Upper lobe of right lung (tissue), 1 donor: ENCODE measurements at regions not wholly inside any gene's neighbourhood (a gene's known extent, or its start where the extent isn't known, plus 50 kb on each side); places are given as distances from the start of the nearest gene placed in this dataset.

Experiments
- ATAC-seq: fragments of 200-7000 bp; cut with Tn5 transposase; one replicate; pipeline ENCODE4 v1.9.1; 2020; ENCODE audit warnings: mild to moderate bottlenecking, moderate library complexity
- DNase-seq: peaks from one replicate; pipeline ENCODE4 v3.0.0-alpha.2; 2020
- H3K27ac ChIP-seq: fragments of 200-600 bp; one replicate; pipeline ENCODE4 v1.8.0; 2022
- H3K27me3 ChIP-seq: fragments of 200-600 bp; one replicate; pipeline ENCODE4 v1.8.0; 2022; ENCODE audit warnings: mild to moderate bottlenecking
- H3K36me3 ChIP-seq: fragments of 200-600 bp; one replicate; pipeline ENCODE4 v1.8.0; 2022
- H3K4me1 ChIP-seq: fragments of 200-600 bp; one replicate; pipeline ENCODE4 v1.8.0; 2022
- H3K4me3 ChIP-seq: fragments of 200-600 bp; one replicate; pipeline ENCODE4 v1.8.0; 2022; ENCODE audit warnings: mild to moderate bottlenecking
- H3K9me3 ChIP-seq: fragments of 200-600 bp; one replicate; pipeline ENCODE4 v1.8.0; 2022
- CTCF ChIP-seq: fragments of 200-600 bp; IDR thresholded peaks from one replicate; pipeline ENCODE4 v1.8.0; 2022; ENCODE audit warnings: antibody characterized with exemption
- intact Hi-C: fragments of 100-400 bp; cut with DNase I; formaldehyde crosslinking; loops from one replicate; pipeline ENCODE4 v1.11.0; 2022
- donor health status: DM: no; HTN: yes; CAD: no; lungs with severe emphysema.

GRCh38 chr12:71243370-71243769 is 85.6 kb upstream of the TSPAN8 start:
- H3K4me3 ChIP-seq, result no peak overlapping the region
- H3K4me1 ChIP-seq, result peaks cover 4% of the 10 kb centered on the region
- intact Hi-C loops, result no loop called here
- ATAC-seq, result no peak
- DNase-seq, result no peak
- H3K36me3 ChIP-seq, result no peaks in the 10 kb centered on the region
- no peaks in the 10 kb centered on the region for H3K9me3 ChIP-seq
- H3K27me3 ChIP-seq, result no peaks in the 10 kb centered on the region
- no peak for TF ChIP-seq CTCF
- no peak overlapping the region for H3K27ac ChIP-seq

- Histone ChIP-seq H3K9me3 (no peaks in the 10 kb centered on the region), H3K27me3 (no peaks in the 10 kb centered on the region), H3K36me3 (no peaks in the 10 kb centered on the region), H3K4me3 (no peak overlapping the region), H3K4me1 (peaks cover 4% of the 10 kb centered on the region), H3K27ac (no peak overlapping the region)
- DNase-seq, result no peak
- TF ChIP-seq CTCF, result no peak
- no peak for ATAC-seq
- intact Hi-C loops, result no loop called here
Measured at GRCh38 chr12:71242511-71242910, 84.7 kb upstream of the TSPAN8 start.

- intact Hi-C loops, result no loop called here
- Histone ChIP-seq H3K4me3 (no peak overlapping the region), H3K27ac (no peak overlapping the region), H3K4me1 (peaks cover 4% of the 10 kb centered on the region), H3K9me3 (no peaks in the 10 kb centered on the region), H3K27me3 (no peaks in the 10 kb centered on the region), H3K36me3 (no peaks in the 10 kb centered on the region)
- no peak for TF ChIP-seq CTCF
- no peak for DNase-seq
- no peak for ATAC-seq
Measured at GRCh38 chr12:71240946-71241345, 83.1 kb upstream of the TSPAN8 start.

GRCh38 chr12:71239731-71240130 is 81.9 kb upstream of the TSPAN8 start:
- peaks cover 4% of the 10 kb centered on the region for H3K4me1 ChIP-seq
- H3K27me3 ChIP-seq, result no peaks in the 10 kb centered on the region
- ATAC-seq, result no peak
- intact Hi-C loops, result no loop called here
- no peak overlapping the region for H3K27ac ChIP-seq
- H3K36me3 ChIP-seq, result no peaks in the 10 kb centered on the region
- no peak overlapping the region for H3K4me3 ChIP-seq
- DNase-seq, result no peak
- no peaks in the 10 kb centered on the region for H3K9me3 ChIP-seq
- no peak for TF ChIP-seq CTCF

- no peak for TF ChIP-seq CTCF
- Histone ChIP-seq H3K36me3 (no peaks in the 10 kb centered on the region), H3K27ac (no peak overlapping the region), H3K4me3 (no peak overlapping the region), H3K9me3 (no peaks in the 10 kb centered on the region), H3K4me1 (no peaks in the 10 kb centered on the region), H3K27me3 (no peaks in the 10 kb centered on the region)
- DNase-seq, result no peak
- no peak for ATAC-seq
- intact Hi-C loops, result no loop called here
Measured at GRCh38 chr12:71237128-71237527, 79.3 kb upstream of the TSPAN8 start.

- no peak for TF ChIP-seq CTCF
- intact Hi-C loops, result no loop called here
- Histone ChIP-seq H3K27me3 (no peaks in the 10 kb centered on the region), H3K4me3 (no peak overlapping the region), H3K27ac (no peak overlapping the region), H3K9me3 (no peaks in the 10 kb centered on the region), H3K36me3 (no peaks in the 10 kb centered on the region), H3K4me1 (no peaks in the 10 kb centered on the region)
- ATAC-seq (no peak), DNase-seq (no peak)
Measured at GRCh38 chr12:71236133-71236660, 78.4 kb upstream of the TSPAN8 start.
